B cell (primary cell): ENCODE measurements at regions not wholly inside any gene's neighbourhood (a gene's known extent, or its start where the extent isn't known, plus 50 kb on each side); places are given as distances from the start of the nearest gene placed in this dataset.

Experiments
- CTCF ChIP-seq: fragments of 200-600 bp; IDR thresholded peaks from one replicate; pipeline ENCODE4 v1.8.0; 2022; ENCODE audit warnings: antibody characterized with exemption, mild to moderate bottlenecking
- EZH2 ChIP-seq: IDR thresholded peaks from 2 replicates; pipeline ENCODE4 v1.6.1; 2012; ENCODE audit warnings: borderline replicate concordance, low read depth, mild to moderate bottlenecking, moderate library complexity, low read length; ENCODE audit not compliant: insufficient read depth, poor library complexity, severe bottlenecking

GRCh38 chr5:8349855-8350254, 480.9 kb downstream of the MTRR start:
- no peak for TF ChIP-seq CTCF
- TF ChIP-seq EZH2: no peak
